Stimulated activated CD8-positive, alpha-beta memory T cell treated with anti-CD3 and anti-CD28 coated beads, Interleukin-2, amount 100 ng/mL, for 1 hour (primary cell): ENCODE measurements at regions not wholly inside any gene's neighbourhood (a gene's known extent, or its start where the extent isn't known, plus 50 kb on each side); places are given as distances from the start of the nearest gene placed in this dataset.

Experiments
- DNase-seq, 2 donors: peaks; one replicate each; pipeline ENCODE4 v3.0.0-alpha.2; 2020; ENCODE audit warnings: low read depth in 2 of 2

DNA sequence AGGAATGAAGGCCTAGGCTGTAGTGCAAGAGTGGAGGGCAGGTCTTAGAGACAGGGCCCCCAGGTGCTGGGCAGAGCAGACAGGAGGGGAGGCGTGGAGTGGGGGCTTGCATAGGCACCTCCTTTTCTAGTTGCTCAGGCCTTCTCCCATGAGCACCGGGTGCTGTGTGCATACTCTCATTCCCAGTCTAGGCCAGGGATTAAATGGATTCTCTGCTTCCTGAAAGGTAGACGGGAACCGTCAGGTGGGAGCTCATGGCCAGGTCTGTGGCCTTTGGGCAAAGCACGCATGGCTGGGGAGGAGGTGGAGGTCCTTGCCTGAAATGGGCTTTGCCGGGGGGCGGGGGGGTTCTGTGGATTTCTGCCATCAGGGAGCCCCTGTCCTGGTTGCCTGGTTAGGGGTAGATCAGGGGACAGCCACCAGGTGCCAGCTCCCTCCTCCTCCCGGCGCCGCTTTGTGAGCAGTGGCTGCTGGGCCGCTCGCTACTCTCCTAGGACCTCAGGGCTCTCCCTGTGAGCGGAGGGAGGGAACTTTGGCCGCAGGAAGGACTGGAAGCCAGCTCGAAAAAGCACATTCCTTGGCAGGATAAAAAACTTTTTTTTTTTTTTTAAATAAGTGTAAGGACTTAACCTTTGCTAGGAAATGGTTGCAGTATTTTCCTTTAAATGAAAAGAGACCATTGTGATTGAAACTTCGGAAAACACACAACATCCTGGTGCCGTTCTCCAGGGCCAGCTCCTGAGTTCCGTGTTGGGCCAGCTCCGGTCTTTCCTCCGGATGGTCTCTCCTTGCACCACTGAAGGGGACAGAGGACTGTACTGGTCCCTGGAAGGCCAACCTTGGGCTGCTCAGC is 82.8 kb upstream of the HAAO start:
- DNase-seq: no peak

DNA sequence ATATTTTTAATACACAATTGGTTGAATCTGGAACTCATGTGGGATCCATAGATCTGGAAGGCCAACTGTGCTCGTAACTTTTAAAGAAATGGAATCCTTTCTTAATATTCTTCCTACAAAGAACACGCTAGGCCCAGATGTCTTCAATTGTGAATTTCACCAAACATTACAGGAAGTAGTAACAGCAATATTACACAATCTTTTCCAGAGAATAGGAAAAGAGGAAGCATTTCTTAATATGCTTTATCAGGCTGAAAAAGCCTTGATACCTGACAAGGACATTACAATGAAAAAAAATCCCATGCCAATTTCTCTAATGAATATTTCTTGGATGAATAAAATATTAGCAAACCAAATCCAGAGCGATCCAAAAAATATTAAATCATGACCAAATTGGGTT is 80.3 kb upstream of the HAAO start:
- no peak for DNase-seq

DNA sequence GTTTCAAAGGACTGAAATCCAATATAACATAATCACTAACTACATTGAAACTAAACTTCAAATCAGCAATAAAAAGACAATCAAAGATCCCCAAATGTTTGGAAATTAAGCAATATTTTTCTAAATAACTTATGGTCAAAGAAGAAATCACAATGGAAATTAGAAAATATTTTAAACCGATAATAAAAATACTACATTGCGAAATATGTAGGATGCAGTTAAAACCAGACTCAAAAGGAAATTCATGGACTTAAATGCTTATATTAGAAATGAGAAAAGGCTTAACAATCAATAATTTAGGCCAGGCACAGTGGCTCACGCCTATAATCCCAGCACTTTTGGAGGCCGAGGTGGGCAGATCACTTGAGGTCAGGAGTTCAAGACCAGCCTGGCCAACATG is 79.0 kb upstream of the HAAO start:
- no peak for DNase-seq

DNA sequence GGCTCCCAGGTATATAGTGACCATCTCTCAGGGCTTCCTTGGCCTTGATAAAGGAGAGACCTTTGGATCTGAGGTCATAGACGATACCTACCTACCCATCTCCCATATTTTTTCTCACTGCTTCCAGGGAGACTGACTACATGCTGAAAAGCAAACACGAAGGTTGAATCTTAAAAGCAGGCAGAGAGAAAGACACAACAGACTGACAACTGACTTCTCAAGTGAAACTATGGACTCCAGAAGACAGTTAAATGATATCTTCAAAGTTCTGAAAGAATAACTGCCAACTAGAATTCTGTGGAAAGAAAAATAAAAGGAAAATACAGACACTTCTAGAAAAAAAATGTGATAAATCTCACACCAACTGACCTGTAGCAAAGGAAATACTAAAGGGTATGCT is 76.5 kb upstream of the HAAO start:
- DNase-seq: no peak

DNA sequence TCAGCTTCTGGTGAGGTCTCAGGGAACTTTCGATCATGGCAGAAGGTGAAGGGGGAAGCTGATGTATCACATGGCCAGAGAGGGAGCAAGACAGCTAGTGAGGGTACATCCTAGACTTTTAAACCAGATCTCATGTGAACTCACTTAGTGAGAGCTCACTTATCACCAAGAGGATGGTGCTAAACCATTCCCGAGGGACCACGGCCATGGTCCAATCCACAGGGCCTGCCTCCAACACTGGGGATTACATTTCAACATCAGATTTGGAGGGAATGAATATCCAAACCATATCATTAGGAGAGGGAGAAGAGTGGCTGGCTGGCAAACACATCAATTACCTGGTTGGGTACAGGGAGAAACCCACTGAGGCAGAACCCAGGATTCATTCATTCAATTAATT is 75.7 kb upstream of the HAAO start:
- DNase-seq: no peak

DNA sequence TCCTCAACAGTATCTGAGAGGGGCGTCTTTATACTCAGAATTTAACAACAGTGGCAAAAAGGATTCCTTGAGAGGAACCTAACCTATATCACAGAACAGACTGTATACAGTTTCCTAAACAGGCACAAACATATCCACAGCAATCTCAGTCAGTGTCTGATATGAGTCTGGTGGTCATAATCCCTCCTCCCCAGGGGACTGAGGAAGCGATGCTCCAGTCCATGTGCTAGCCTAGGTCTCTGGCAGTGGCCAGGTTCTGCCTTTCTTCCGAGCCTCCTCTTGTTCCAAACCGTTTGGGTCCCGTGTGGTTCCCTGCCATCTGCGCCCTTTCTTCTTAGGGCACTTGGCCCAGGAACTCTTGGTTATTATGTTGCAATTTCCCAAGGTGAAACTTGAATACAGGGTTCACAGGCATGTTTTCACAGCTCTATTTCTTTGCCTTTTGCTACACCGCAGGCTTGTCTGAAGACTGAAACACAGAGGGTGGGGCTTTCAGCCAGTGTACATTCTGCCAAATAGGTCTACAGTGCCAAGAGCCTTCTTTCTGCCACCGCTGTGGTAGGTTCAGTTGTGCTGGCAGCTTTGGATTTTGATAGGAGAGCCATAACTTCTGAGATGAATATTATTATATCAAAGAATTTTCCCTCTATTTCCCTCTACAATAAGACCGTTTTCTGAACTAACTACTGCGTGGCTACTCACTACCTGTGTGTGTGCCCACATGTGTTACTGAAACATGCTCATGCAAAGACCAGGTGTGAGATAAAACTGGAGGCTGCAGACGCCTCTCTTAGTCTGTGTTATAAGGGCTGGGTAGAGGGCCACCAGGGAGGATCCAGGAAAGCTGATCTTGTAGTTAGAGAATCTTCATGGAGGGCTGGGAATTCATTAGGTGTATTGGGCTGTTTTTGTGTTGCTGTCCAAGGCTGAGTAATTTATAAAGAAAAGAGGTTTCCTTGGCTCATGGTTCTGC is 75.0 kb upstream of the HAAO start:
- DNase-seq: no peak

DNA sequence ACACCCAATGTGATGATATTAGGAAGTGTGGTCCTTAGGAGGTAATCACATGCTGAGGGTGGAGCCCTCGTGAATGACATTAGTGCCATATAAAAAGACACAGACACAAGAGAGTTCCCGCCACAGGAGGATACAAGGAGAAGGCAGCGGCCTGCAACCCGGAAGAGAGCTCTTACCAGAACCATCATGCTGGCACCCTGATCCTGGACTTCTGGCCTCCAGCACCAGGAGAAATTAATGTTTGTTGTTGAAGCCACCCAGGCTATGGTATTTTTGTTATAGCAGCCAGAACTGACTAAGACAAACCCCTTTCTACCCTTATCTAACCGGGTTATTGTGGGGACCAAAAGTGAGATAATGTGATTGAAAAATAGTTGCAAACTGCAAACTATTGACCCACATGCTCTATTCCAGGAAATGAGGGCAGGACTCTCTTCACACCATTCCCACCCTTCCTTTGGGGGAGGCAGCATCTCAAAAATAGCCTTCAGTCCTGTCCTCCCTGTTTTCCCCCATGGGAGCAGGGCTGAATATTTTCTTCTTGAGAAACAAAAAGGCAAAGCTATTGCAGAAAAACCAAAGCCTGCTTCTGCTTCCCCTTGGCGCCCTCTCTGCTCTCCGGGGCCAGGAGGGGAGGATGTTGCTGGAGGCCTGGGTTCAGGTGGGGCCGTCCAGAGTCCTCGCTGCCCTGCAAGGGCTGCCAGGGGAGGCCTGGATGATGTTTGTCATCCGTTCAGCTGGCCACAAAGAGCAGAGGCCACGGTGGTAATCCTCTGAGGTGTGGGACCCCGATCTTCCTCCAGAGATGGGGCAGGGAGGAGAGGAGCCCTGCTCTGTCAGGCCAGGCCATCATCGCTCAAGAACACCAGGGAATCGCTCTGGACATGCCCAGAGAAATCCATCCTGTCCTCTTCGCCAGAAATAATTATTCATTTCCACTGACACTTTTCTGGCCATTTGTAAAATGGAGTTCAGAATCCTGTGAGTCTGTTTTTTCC is 73.8 kb upstream of the HAAO start:
- DNase-seq: no peak

DNA sequence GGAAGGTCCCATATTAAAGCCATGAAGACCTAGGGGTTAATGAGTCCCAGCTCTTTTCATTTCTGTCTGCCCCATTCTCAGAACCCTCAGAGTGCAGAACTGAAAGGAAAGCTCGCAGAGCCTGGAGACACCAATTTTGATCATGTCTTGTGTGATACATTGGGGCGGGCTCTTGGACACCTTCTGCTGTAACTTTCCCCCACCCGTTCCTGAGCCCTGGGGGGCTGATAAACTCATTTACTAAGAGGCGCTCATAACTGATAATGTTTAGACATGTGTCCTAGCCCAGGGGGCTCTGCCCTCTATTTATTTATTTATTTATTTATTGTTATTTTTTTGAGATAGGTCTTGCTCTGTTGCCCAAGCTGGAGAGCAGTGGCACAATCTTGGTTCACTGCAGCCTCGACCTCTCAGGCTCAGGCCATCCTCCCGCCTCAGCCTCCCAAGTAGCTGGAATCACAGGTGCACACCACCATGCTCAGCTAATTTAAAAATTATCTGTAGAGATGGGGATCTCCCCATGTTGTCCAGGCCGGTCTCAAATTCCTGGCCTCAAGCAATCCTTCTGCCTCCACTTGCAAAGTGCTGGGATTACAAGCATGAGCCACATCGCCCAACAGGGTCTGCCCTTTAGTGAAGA is 72.4 kb upstream of the HAAO start:
- DNase-seq: no peak

DNA sequence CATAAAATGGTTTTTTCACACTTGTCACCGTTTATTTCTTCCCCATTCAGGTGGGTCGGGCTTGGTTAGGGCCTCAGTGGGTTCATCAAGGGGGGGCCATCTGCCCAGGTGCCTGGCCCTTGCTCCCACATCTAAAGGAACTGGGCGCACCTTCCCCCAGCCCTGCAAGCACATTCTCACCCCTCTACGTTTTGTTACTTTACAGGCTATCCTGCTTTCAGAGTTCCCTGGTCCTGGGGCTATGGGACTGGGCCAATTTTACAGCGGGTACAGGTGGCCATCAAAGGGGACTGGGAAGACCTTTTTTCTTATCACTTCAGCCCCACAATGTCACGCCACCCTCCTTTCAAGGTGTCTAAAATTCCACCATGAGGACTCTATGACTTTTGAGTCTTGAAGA is 71.8 kb upstream of the HAAO start:
- no peak for DNase-seq

DNA sequence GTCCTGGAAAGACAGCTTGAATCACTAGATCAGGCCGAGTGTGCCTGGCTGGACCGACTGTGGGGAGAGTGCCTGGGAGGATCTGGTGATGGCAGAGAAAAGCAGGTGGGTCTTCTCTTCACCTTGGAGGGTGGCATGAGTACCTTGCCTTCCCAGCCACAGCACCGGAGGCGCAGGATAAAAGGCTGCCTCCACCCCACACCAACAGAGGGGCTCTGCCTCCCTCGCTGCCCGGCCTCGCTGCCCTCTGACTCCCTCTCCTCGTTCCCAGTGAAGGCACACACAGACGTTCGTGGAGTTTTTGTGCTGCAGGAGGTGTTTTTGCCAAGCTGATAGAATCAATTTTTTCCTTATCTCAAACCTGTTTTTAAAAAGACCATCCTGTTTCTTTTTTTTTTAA is 71.4 kb upstream of the HAAO start:
- no peak for DNase-seq

DNA sequence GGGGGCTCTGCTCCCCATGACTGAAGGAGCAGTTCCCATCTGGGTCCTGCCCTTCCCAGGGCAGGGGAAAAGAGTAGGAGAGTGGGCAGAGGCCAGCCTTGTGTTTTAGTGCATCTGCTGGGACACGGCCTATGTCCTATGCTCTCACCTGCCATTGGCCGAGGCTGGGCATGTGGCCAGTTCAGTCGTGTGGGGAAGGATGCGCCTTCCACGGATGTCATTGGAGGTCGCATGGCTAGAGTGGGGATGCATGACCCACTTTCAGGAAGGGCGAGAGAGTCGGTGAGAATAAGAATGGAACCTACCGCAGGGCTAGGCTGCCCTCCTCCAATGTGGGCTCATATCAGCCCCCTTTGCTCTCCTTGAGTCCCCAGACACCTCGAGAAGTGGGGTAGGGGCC is 70.9 kb upstream of the HAAO start:
- no peak for DNase-seq

DNA sequence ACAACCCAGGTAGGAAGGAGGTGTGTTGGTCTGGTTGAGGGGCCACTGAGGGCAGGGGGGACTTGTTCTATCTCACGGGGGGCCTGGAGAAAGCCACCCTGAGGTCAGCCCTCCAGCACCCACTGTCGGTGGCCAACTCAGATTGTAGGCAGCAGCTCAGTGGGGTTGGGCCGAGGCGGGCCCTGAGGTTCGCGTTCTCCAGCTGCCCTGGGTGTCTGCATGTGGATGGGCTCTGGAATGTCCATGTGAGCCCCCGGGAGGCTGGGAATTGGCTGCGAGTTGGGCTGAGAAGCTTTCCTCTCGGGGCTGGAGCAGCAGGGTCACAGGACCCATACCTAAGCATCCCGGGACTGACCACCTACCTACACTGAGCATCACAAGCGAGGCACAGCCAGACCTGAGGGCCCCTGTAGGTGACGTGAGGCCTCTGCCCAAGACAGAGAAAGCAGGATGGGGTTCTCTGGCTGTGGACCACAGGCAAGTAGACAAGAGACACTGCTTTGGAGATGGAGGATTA is 70.3 kb upstream of the HAAO start:
- no peak for DNase-seq

DNA sequence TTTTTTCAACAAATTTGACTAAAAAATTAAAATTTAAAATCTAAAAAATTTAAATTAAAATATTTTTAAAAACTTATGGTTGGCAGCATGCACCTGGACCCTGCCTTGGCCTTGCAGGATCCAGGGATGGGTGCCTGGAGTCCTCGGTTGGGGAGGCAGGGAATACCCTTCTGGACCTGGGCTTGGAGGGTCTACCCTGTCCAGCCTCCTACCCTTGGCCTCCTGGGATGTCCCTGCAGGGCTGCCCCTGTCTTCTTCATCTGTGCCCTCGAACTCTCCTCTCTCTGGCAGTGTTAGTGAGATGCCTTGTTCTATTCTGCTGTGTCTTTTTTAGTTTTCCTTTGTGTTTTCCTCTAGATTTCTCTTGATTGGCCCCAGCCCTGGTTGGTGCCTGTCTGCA is 68.9 kb upstream of the HAAO start:
- DNase-seq: no peak

DNA sequence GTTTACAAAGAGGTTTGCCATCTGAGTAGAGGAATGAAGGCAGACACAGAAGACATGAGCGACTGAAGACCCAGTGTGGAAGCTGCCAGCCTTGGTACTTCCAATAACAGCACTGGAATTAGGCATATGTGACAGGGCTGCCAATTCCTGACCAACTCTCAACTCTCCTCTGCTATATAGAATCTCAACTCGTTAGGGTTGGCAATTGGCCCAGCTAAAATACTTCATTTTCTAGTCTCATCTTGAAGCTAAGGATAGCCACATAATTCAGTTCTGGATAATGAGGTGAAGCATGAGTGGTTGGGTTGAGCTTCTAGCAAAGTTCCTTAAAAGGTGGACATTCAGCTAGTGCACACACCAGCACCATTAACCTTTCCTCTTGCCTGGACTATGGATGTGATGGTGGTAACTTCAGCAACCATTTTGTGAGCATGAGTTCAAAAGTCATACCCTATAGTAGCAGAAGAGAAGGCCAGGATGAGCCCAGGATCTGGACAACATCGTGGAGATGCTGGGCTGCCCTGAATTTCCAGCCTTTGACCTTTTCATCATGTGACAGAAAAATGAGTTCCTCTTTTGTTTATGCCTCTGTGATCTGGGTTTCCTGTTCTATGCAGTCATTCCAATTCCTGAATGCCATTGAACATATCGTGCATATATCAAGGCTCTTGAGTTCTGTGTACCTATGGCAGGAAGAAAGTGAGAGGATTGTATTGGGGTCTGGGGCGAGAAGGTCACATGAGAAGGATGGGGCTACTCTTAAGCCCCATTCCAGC is 68.1 kb upstream of the HAAO start:
- no peak for DNase-seq

DNA sequence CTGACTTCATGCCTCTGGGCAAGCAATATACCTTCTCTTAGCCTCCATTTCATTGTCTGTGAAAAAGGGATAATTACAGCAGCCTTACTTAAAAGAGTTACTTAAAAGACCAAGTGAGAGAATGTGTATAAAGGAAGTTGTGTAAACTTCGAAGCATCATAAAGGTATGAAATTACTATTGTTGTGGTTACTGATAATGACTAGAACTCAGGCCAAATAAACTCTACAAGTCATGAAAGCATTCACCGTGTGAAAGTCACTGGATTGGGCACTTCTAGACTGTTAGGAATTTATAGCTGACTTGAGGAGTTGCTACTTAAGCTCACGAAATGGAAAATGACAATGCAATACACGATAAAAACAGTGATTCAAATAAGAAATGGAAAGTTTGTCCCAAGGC is 67.4 kb upstream of the HAAO start:
- DNase-seq: no peak

DNA sequence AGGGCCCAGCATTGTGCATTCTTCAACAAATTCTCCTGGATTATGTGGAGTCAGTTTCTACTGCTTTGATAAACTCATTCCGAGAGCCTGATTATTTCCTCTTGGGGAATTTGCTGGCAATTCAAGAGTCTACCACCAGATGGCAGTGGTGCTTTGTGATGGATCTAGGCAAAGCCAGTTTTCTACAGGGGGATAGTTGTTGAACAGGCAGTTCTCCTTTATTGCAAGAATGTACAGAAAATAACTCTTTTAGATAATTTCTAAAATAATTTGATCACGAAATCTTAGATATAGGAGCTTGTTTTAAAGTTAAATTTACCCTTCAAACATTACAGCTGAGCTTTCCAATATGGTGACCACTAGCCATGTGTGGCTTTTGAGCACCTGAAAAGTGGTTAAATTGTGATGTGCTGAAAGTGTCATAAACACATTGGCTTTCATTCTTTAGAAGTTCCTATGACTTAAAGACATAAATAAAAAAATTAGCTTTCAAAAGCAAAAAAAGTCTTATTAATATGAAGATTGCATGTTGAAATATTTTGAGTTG is 66.7 kb upstream of the HAAO start:
- peak; percentile 35 to 38 for DNase-seq

DNA sequence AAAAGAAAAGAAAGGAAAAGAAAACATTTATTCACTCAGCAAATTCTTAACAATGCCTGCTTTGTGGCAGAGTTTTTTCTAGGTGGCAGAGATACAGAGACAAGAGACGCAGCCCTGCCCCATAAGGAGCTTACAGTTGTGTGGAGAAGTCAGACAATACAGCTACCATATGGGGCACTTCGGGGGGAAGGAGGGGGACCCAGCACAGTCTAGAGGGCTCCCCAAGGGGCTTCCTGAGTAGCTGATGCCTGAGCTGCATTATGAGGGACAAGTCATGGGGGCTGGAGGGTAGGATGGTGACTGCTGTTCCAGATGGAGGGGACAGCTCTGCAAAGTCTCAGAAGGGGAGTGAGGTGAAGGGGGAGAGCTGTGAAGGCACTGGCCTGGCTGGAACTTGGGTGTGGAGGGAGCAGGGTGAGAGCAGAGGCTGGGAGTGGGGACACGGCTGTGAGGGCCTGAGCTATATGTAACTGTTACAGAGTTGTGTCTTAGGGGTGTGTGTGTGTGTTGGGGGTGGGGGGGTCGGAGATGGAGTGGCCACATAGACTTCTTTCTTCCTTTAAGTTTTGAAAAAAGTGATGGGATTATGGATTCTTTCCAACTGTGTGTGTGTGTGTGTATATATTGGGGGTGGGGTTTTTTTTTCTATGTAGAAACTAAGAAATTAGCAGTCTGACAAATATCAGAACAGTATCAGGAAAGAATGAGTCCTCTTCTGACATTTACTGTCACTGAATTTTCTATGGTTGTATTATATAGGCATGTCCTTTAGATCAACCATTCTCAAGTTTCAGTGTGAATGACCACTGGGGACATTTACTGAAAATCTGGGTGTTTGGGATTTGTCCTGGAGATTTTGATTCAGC is 66.0 kb upstream of the HAAO start:
- DNase-seq: no peak

DNA sequence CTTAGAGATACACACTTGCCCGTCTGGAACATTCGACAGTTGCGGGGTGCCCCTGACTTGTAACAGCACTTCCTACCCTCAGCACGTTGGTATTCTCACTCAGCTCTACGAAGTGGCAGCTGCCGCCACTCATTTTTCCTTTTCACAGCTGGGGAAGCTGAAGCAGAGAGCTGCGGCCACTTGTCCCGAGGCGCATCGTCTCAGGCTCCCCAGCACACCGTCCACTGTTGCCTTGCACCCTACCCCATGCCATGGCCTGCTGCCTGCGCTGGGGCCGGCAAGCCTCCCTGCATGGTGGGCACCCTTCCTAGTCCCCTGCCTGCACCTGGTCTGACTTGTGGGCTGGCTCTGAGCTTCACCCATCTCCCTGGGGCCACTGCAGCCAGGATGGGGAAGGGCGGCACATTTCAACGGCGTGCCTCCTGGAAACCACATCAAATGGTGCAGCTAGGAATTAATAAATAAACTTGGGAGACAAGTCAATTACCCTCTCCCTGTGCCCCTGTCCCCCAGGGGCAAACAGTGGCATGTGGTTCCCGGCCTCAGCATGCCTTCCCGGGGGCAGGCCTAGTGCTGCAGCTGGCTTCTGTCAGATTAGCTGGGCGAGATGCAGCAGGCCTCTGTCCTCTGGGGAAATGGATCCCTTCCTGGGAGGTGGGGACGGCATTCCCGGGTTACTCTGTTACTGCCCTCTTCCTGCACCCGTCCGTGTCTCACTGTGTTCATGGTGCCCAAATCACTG is 64.7 kb upstream of the HAAO start:
- DNase-seq: no peak
